B cell (primary cell): ENCODE measurements at regions not wholly inside any gene's neighbourhood (a gene's known extent, or its start where the extent isn't known, plus 50 kb on each side); places are given as distances from the start of the nearest gene placed in this dataset.

Experiments
- ATAC-seq: fragments of 200-7000 bp; cut with Tn5 transposase; one replicate; pipeline ENCODE4 v1.10.0; 2021; ENCODE audit warnings: low read depth, mild to moderate bottlenecking, moderate number of reproducible peaks, moderate library complexity
- CTCF ChIA-PET: fragments of 350-600 bp; sonication (Branson Sonifier 250); formaldehyde crosslinking; loops from one replicate; lab custom pipeline; 2021; ENCODE audit warnings: antibody characterized with exemption, inconsistent platforms; lab: Charles Lee
- POLR2A ChIA-PET: fragments of 350-600 bp; sonication (Branson Sonifier 250); formaldehyde crosslinking; loops from one replicate; lab custom pipeline; 2021; ENCODE audit warnings: antibody characterized with exemption; lab: Charles Lee
- DNase-seq: peaks from one replicate; pipeline ENCODE4 v3.0.0; 2013
- H2AFZ ChIP-seq: 2 replicates; pipeline ENCODE4 v1.6.1; 2012; ENCODE audit warnings: mild to moderate bottlenecking, low read depth, low read length; ENCODE audit not compliant: insufficient read depth, poor library complexity, severe bottlenecking
- H3K27ac ChIP-seq, 2 donors: 1 replicate in 1 of 2; 2 replicates in 1 of 2; pipeline ENCODE4 v1.5.1; 2012 to 2013; ENCODE audit warnings: low read length in 2 of 2, mild to moderate bottlenecking in 2 of 2, moderate library complexity in 1 of 2
- H3K27me3 ChIP-seq, 4 experiments: fragments of 200-600 bp in 1 of 4; sonication (generic) in 1 of 4; replicated peaks in 1 of 4; 1 replicate in 2 of 4; 2 replicates in 2 of 4; pipeline versions ENCODE4 v1.6.1 to v1.7.0; 2013 to 2016; ENCODE audit warnings: low read length in 3 of 4, mild to moderate bottlenecking in 2 of 4, mixed read lengths in 1 of 4, moderate library complexity in 1 of 4; ENCODE audit not compliant: insufficient read depth in 4 of 4, control insufficient read depth in 3 of 4; ENCODE audit errors: control extremely low read depth in 1 of 4
- H3K36me3 ChIP-seq, 2 experiments: replicated peaks in 1 of 2; 1 replicate in 1 of 2; 2 replicates in 1 of 2; pipeline versions ENCODE4 v1.6.1 to v1.7.1; 2013; ENCODE audit warnings: low read length in 1 of 2; ENCODE audit not compliant: insufficient read depth in 2 of 2, control insufficient read depth in 1 of 2; ENCODE audit errors: control extremely low read depth in 1 of 2, extremely low read depth in 1 of 2
- H3K4me1 ChIP-seq, 2 donors: fragments of 200-600 bp in 1 of 2; sonication (generic) in 1 of 2; 1 replicate in 1 of 2; 2 replicates in 1 of 2; pipeline versions ENCODE4 v1.5.1 to v1.6.1; 2013 to 2017; ENCODE audit warnings: low read length in 2 of 2; ENCODE audit not compliant: control insufficient read depth in 2 of 2, insufficient read depth in 2 of 2
- H3K4me2 ChIP-seq: replicated peaks from 2 replicates; pipeline ENCODE3; 2012; ENCODE audit warnings: mild to moderate bottlenecking, low read depth, low read length; ENCODE audit not compliant: poor library complexity, severe bottlenecking
- H3K4me3 ChIP-seq, 5 experiments: fragments of 200-600 bp in 1 of 5; sonication (generic) in 1 of 5; 1 replicate in 3 of 5; 2 replicates in 2 of 5; pipeline versions ENCODE4 v1.5.1 to v1.7.0; 2011 to 2016; ENCODE audit warnings: low read length in 4 of 5, mild to moderate bottlenecking in 4 of 5, low read depth in 2 of 5, control low read depth in 1 of 5, moderate library complexity in 1 of 5; ENCODE audit not compliant: insufficient read depth in 1 of 5; ENCODE audit errors: control extremely low read depth in 1 of 5, extremely low read depth in 1 of 5
- H3K79me2 ChIP-seq: fragments of 200-600 bp; sonication (generic); one replicate; pipeline ENCODE4 v1.6.0; 2016; ENCODE audit warnings: low read length; ENCODE audit not compliant: control insufficient read depth, insufficient read depth
- H3K9ac ChIP-seq: fragments of 200-600 bp; sonication (generic); 2 replicates; pipeline ENCODE4 v1.6.1; 2017; ENCODE audit warnings: mild to moderate bottlenecking, low read length, moderate library complexity
- H3K9me3 ChIP-seq, 3 donors: one replicate each; pipeline versions ENCODE4 v1.6.1 to v1.7.1; 2013; ENCODE audit warnings: low read length in 2 of 3; ENCODE audit not compliant: control insufficient read depth in 2 of 3, insufficient read depth in 1 of 3; ENCODE audit errors: control extremely low read depth in 1 of 3
- H4K20me1 ChIP-seq: 2 replicates; pipeline ENCODE4 v1.6.0; 2012; ENCODE audit warnings: mild to moderate bottlenecking, low read length; ENCODE audit not compliant: insufficient read depth, control insufficient read depth, poor library complexity, severe bottlenecking
- H3K27ac Mint-ChIP-seq: one replicate; pipeline ENCODE4 v1.8.0; 2021; ENCODE audit warnings: mixed read lengths
- H3K27me3 Mint-ChIP-seq: one replicate; pipeline ENCODE4 v1.8.0; 2021; ENCODE audit warnings: mixed read lengths
- H3K4me1 Mint-ChIP-seq: one replicate; pipeline ENCODE4 v1.8.0; 2021; ENCODE audit warnings: mixed read lengths
- H3K4me3 Mint-ChIP-seq: one replicate; pipeline ENCODE4 v1.8.0; 2021; ENCODE audit warnings: mixed read lengths
- H3K9me3 Mint-ChIP-seq: one replicate; pipeline ENCODE4 v1.8.0; 2022; ENCODE audit warnings: mixed read lengths; ENCODE audit not compliant: insufficient read depth
- EZH2 ChIP-seq: IDR thresholded peaks from 2 replicates; pipeline ENCODE4 v1.6.1; 2012; ENCODE audit warnings: borderline replicate concordance, low read depth, mild to moderate bottlenecking, moderate library complexity, low read length; ENCODE audit not compliant: insufficient read depth, poor library complexity, severe bottlenecking
- WGBS: methylation state at CpG from one replicate; pipeline ENCODE4 v1.1.5; 2013; ENCODE audit warnings: missing lambda C conversion rate; ENCODE audit not compliant: insufficient coverage; 5-methylcytosine and 5-hydroxymethylcytosine counted together
- intact Hi-C: fragments of 100-400 bp; cut with micrococcal nuclease; formaldehyde crosslinking; loops from one replicate; pipeline ENCODE4 v1.10.0; 2022
- TF ChIP-seq, protein P1 (sequence below): fragments of 200-600 bp; IDR thresholded peaks from one replicate; pipeline ENCODE4 v1.8.0; 2022; ENCODE audit warnings: antibody characterized with exemption, mild to moderate bottlenecking

DNA sequence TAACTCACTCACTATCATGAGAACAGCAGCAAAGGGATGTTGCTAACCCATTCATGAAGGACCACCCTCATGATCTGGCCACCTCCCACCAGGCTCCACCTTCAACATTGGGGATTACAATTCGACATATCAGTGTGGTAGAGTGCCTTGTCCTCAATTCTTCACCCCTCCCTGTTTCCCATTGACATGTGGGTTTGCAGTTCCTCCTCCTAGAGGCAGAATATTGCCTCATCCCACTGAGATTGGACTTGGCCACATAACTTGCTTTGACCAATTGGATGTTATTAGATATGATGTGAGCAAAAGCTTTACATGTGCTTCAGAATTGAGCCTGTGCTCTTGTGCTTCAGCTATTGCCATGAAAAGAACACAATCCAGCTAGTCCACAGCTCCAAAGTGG, 217.0 kb upstream of the CXCR4 start:
- Mint-ChIP-seq H3K27ac (no peak overlapping the region), H3K4me1 (peaks cover 5% of the 10 kb centered on the region), H3K9me3 (peaks cover 2% of the 10 kb centered on the region), H3K27me3 (no peaks in the 10 kb centered on the region), H3K4me3 (no peak overlapping the region)
- CTCF ChIA-PET: no interaction called here
- no peaks in the 10 kb centered on the region for H4K20me1 ChIP-seq
- WGBS: 83% methylated on average over 1 of the region's 1 CpG
- DNase-seq: no peak
- POLR2A ChIA-PET: no interaction called here
- no peaks in the 10 kb centered on the region for H3K27me3 ChIP-seq
- no peaks in the 10 kb centered on the region for H3K79me2 ChIP-seq
- no peaks in the 10 kb centered on the region for H3K36me3 ChIP-seq
- peaks cover 0 to 7% (median 2%) of the 10 kb centered on the region in 3 donors for H3K9me3 ChIP-seq
- ATAC-seq: no peak
- no peak overlapping the region for H3K4me2 ChIP-seq
- H3K4me3 ChIP-seq: no peak overlapping the region
- H3K27ac ChIP-seq: no peak overlapping the region
- no peak overlapping the region for H3K9ac ChIP-seq
- H3K4me1 ChIP-seq: no peaks in the 10 kb centered on the region
- no peak overlapping the region for H2AFZ ChIP-seq
- TF ChIP-seq EZH2: no peak
- TF ChIP-seq, protein P1, sequence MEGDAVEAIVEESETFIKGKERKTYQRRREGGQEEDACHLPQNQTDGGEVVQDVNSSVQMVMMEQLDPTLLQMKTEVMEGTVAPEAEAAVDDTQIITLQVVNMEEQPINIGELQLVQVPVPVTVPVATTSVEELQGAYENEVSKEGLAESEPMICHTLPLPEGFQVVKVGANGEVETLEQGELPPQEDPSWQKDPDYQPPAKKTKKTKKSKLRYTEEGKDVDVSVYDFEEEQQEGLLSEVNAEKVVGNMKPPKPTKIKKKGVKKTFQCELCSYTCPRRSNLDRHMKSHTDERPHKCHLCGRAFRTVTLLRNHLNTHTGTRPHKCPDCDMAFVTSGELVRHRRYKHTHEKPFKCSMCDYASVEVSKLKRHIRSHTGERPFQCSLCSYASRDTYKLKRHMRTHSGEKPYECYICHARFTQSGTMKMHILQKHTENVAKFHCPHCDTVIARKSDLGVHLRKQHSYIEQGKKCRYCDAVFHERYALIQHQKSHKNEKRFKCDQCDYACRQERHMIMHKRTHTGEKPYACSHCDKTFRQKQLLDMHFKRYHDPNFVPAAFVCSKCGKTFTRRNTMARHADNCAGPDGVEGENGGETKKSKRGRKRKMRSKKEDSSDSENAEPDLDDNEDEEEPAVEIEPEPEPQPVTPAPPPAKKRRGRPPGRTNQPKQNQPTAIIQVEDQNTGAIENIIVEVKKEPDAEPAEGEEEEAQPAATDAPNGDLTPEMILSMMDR: no peak
- intact Hi-C loops: no loop called here

DNA sequence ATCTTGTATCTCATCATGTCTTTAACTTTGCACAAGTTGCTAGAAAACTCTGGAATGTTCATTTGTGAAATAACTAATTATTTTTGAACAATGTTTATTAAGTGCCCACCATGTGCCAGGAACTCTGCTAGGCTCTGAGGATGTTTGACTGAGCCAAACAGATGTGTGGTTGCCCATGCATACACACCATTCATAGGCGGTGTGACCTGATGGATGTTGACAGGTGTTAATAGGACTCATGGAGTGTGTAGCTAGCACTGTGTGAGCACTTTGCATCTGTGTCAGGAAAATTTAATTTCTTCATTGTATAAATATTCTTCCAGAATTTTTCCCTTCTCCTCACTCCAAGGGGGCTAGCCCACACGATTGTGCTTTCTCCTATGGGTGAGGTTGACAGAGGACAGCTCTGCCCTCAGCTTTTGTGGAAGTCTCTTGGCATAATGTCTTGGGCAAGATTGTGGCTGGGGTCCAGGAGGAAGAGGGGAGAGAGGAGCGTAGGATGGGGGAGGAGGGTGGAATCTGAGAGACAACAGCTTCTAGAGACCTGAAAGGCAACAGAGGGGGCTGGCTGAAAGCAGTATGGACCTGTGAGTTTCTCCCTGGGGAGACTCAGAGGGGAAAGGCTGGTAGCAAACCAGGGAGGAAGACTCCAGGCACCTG, 214.6 kb upstream of the CXCR4 start:
- H3K4me2 ChIP-seq: no peak overlapping the region
- H3K4me1 Mint-ChIP-seq: peaks cover 11% of the 10 kb centered on the region
- H3K27ac Mint-ChIP-seq: no peak overlapping the region
- H3K27me3 ChIP-seq: no peaks in the 10 kb centered on the region
- H3K79me2 ChIP-seq: no peaks in the 10 kb centered on the region
- ChIA-PET CTCF (no interaction called here), POLR2A (no interaction called here)
- H3K9me3 ChIP-seq: peaks cover 0 to 7% (median 0%) of the 10 kb centered on the region in 3 donors
- H4K20me1 ChIP-seq: no peaks in the 10 kb centered on the region
- WGBS: 90% methylated on average over 2 of the region's 3 CpGs
- no peak overlapping the region for H3K9ac ChIP-seq
- H3K27ac ChIP-seq: no peak overlapping the region
- H3K4me3 ChIP-seq: no peak overlapping the region
- no peak for DNase-seq
- no peak overlapping the region for H3K4me3 Mint-ChIP-seq
- H3K9me3 Mint-ChIP-seq: no peaks in the 10 kb centered on the region
- H2AFZ ChIP-seq: no peak overlapping the region
- TF ChIP-seq, protein P1: no peak
- no peak for TF ChIP-seq EZH2
- H3K4me1 ChIP-seq: peaks cover under 1 to 5% of the 10 kb centered on the region in 2 donors
- ATAC-seq: no peak
- H3K27me3 Mint-ChIP-seq: no peaks in the 10 kb centered on the region
- intact Hi-C loops: no loop called here
- H3K36me3 ChIP-seq: no peaks in the 10 kb centered on the region
